ENCODE measurements at regions not wholly inside any gene's neighbourhood (a gene's known extent, or its start where the extent isn't known, plus 50 kb on each side); places are given as distances from the start of the nearest gene placed in this dataset.

GRCh38 chr18:61985681-61986080 is 92.9 kb upstream of the RNF152 start:
- TF ChIP-seq FOSB (CRISPR knock-in tag; IDR thresholded peaks at IDR 0.05), result no peak
- TF ChIP-seq NFE2L2 (conservative IDR thresholded peaks at IDR 0.05; ENCODE audit: low read length), result no peak
- no peak for TF ChIP-seq ELK1 (IDR thresholded peaks at IDR 0.05; ENCODE audit: low read depth, low read length)
- no peak for TF ChIP-seq MAFK (IDR thresholded peaks at IDR 0.05; ENCODE audit: partially characterized antibody)
- no peak for TF ChIP-seq MYC (IDR thresholded peaks at IDR 0.05; ENCODE audit: borderline replicate concordance, low read length)
- no peak for TF ChIP-seq CTCF (IDR thresholded peaks at IDR 0.05)
- no peak for TF ChIP-seq HDAC2 (IDR thresholded peaks at IDR 0.05)
